Spleen (tissue), 7 donors: ENCODE measurements at regions not wholly inside any gene's neighbourhood (a gene's known extent, or its start where the extent isn't known, plus 50 kb on each side); places are given as distances from the start of the nearest gene placed in this dataset.

ENCODE experiments used
- POLR2A ChIP-seq, 3 donors: fragments of 450-650 bp; IDR thresholded peaks; one replicate each; pipeline ENCODE4 v1.5.1; 2017; ENCODE audit warnings: antibody characterized with exemption in 3 of 3, mild to moderate bottlenecking in 1 of 3
- POLR2AphosphoS5 ChIP-seq, 3 donors: sonication (generic); formaldehyde crosslinking; IDR thresholded peaks; one replicate each; pipeline ENCODE4 v1.5.1; 2017; ENCODE audit warnings: antibody characterized with exemption in 3 of 3
- TF ChIP-seq, protein P1 (sequence below), 11 experiments: fragments of 200-600 bp in 7 of 11; fragments of 450-650 bp in 4 of 11; sonication (generic) in 4 of 11; IDR thresholded peaks in 8 of 11; conservative IDR thresholded peaks in 3 of 11; 1 replicate in 7 of 11; 2 replicates in 4 of 11; pipeline versions ENCODE4 v1.4.0 to v1.8.0; 2016 to 2021; ENCODE audit warnings: antibody characterized with exemption in 11 of 11, inconsistent platforms in 4 of 11, mild to moderate bottlenecking in 1 of 11
- donor health status: DM: no; HTN: no; CAD: no; lungs with moderate emphysema.
- donor health status: DM: no; HTN: no; CAD: no.
- donor health status: DM: no; HTN: no; CAD: no.

DNA sequence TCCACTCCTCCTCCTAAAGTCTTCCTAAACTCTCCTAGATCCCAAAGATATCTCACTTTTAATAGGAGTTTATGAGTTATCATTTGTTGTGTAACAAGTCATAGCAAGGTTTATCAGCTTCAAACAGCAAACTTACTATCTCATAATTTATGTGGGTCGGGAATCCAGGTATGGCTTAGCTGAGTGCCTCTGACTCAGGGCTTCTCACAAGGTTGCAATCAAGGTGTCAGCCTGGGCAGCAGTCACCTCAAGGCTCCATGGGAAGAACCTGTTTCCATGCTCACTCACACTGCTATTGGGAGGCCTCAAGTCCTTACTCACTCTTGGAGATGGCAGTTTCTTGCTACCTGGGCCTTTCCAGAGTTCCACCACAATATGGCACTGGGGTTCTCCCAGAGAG lies 889.8 kb downstream of the MCTP2 start:
- TF ChIP-seq, protein P1, sequence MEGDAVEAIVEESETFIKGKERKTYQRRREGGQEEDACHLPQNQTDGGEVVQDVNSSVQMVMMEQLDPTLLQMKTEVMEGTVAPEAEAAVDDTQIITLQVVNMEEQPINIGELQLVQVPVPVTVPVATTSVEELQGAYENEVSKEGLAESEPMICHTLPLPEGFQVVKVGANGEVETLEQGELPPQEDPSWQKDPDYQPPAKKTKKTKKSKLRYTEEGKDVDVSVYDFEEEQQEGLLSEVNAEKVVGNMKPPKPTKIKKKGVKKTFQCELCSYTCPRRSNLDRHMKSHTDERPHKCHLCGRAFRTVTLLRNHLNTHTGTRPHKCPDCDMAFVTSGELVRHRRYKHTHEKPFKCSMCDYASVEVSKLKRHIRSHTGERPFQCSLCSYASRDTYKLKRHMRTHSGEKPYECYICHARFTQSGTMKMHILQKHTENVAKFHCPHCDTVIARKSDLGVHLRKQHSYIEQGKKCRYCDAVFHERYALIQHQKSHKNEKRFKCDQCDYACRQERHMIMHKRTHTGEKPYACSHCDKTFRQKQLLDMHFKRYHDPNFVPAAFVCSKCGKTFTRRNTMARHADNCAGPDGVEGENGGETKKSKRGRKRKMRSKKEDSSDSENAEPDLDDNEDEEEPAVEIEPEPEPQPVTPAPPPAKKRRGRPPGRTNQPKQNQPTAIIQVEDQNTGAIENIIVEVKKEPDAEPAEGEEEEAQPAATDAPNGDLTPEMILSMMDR (IDR thresholded peaks at IDR 0.05 in 8 of 11, conservative IDR thresholded peaks at IDR 0.05 in 3 of 11), result no peak
- TF ChIP-seq POLR2AphosphoS5 (IDR thresholded peaks at IDR 0.05) (no peak), POLR2A (IDR thresholded peaks at IDR 0.05) (no peak)
